CD4-positive, alpha-beta memory T cell (primary cell): ENCODE measurements at regions not wholly inside any gene's neighbourhood (a gene's known extent, or its start where the extent isn't known, plus 50 kb on each side); places are given as distances from the start of the nearest gene placed in this dataset.
"Not testable (repeated sequence)": the region's sequence is repeated elsewhere in the genome, so short reads cannot be mapped to it uniquely, and the experiment has no call there.

Experiments used
- CTCF ChIA-PET: fragments of 350-600 bp; sonication (Branson Sonifier 250); formaldehyde crosslinking; loops from one replicate; lab custom pipeline; 2021; ENCODE audit warnings: inconsistent platforms; ENCODE audit not compliant: partially characterized antibody; lab: Charles Lee
- POLR2A ChIA-PET: fragments of 350-600 bp; sonication (Branson Sonifier 250); formaldehyde crosslinking; loops from one replicate; lab custom pipeline; 2021; ENCODE audit not compliant: partially characterized antibody; lab: Charles Lee
- DNase-seq, 5 donors: peaks; one replicate each; pipeline versions ENCODE4 v3.0.0 to v3.0.0-alpha.2; 2020 to 2022; ENCODE audit warnings: mixed read lengths in 1 of 5
- H3K27ac ChIP-seq: one replicate; pipeline ENCODE4 v1.7.0; 2013; ENCODE audit warnings: low read depth, low read length
- H3K27me3 ChIP-seq: 2 replicates; pipeline ENCODE4 v1.7.0; 2013; ENCODE audit warnings: mild to moderate bottlenecking, low read length, moderate library complexity; ENCODE audit not compliant: insufficient read depth
- H3K36me3 ChIP-seq: 2 replicates; pipeline ENCODE4 v1.7.0; 2013; ENCODE audit warnings: mild to moderate bottlenecking, low read length, moderate library complexity; ENCODE audit not compliant: insufficient read depth
- H3K4me1 ChIP-seq: 2 replicates; pipeline ENCODE4 v1.7.0; 2013; ENCODE audit warnings: mild to moderate bottlenecking, low read length, moderate library complexity; ENCODE audit not compliant: insufficient read depth
- H3K4me3 ChIP-seq, 2 donors: one replicate each; pipeline ENCODE4 v1.7.0; 2013; ENCODE audit warnings: low read length in 2 of 2, mild to moderate bottlenecking in 1 of 2
- H3K9me3 ChIP-seq, 2 donors: one replicate each; pipeline ENCODE4 v1.7.0; 2013; ENCODE audit warnings: low read length in 2 of 2, control low read depth in 1 of 2; ENCODE audit not compliant: control insufficient read depth in 1 of 2
- H3K27ac Mint-ChIP-seq, 7 donors: one replicate each; pipeline ENCODE4 v1.8.0; 2020 to 2021; ENCODE audit warnings: mixed read lengths in 7 of 7, mild to moderate bottlenecking in 6 of 7, inconsistent platforms in 3 of 7, moderate library complexity in 3 of 7
- H3K27me3 Mint-ChIP-seq, 2 donors: one replicate each; pipeline ENCODE4 v1.8.0; 2020 to 2021; ENCODE audit warnings: mixed read lengths in 2 of 2
- H3K36me3 Mint-ChIP-seq, 2 donors: one replicate each; pipeline ENCODE4 v1.8.0; 2020 to 2021; ENCODE audit warnings: mixed read lengths in 2 of 2, inconsistent platforms in 1 of 2, mild to moderate bottlenecking in 1 of 2
- H3K4me1 Mint-ChIP-seq, 4 donors: one replicate each; pipeline ENCODE4 v1.8.0; 2020 to 2021; ENCODE audit warnings: mixed read lengths in 4 of 4, mild to moderate bottlenecking in 1 of 4
- H3K4me3 Mint-ChIP-seq, 8 donors: one replicate each; pipeline ENCODE4 v1.8.0; 2020 to 2021; ENCODE audit warnings: mixed read lengths in 8 of 8, mild to moderate bottlenecking in 7 of 8, moderate library complexity in 6 of 8, inconsistent platforms in 3 of 8
- H3K9me3 Mint-ChIP-seq, 8 donors: one replicate each; pipeline ENCODE4 v1.8.0; 2020 to 2021; ENCODE audit warnings: mixed read lengths in 8 of 8, mild to moderate bottlenecking in 5 of 8, inconsistent platforms in 3 of 8, moderate library complexity in 1 of 8
- intact Hi-C: fragments of 100-400 bp; cut with micrococcal nuclease; formaldehyde crosslinking; loops from one replicate; pipeline ENCODE4 v1.15.1; 2023

DNA sequence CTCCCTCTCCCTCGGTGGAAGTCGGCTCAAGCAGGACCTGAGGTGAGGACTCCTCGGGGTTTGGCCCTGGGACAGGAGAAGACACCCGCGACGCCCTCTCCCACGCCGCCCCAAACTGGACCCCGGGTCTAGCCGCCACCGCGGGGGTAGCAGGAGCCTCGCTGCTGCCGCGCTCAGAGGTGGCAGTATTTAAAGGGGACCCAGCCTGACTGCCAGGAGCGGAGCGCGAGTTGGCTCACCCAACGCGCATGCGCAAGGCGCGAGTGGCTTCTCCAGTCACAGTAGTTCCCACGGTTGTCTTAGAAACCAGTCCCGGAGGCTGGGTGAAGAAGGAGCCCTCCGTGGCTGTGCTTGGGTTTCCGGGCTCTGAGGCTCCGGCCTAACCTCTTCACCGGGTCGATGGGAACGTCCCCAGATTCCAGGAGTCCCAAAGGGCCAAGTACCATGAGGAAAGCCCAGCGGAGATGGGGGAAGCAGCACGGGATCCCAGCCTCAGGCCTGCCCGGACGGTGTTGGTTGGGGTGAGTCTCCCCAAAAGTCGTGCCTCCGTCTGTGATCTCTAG, 477.8 kb downstream of the SPATA31A7 start:
- Histone ChIP-seq H3K27me3 (no peaks in the 10 kb centered on the region), H3K9me3 (peaks cover 0 to 4% of the 10 kb centered on the region in 2 donors), H3K4me1 (no peaks in the 10 kb centered on the region), H3K4me3 (no peak overlapping the region), H3K27ac (no peak overlapping the region), H3K36me3 (no peaks in the 10 kb centered on the region)
- H3K27ac Mint-ChIP-seq = no peak overlapping the region
- ChIA-PET POLR2A (no interaction called here), CTCF (no interaction called here)
- H3K4me3 Mint-ChIP-seq = no peak overlapping the region
- peaks cover 0 to 2% (median under 1%) of the 10 kb centered on the region in 4 donors for H3K4me1 Mint-ChIP-seq
- intact Hi-C loops = no loop called here
- peaks cover 0 to 1% of the 10 kb centered on the region in 2 donors for H3K27me3 Mint-ChIP-seq
- peaks cover 3 to 4% of the 10 kb centered on the region in 2 donors for H3K36me3 Mint-ChIP-seq
- peaks cover 0 to 56% (median 27%) of the 10 kb centered on the region in 8 donors for H3K9me3 Mint-ChIP-seq
- no peak for DNase-seq

- H3K27ac Mint-ChIP-seq, H3K36me3 ChIP-seq, H3K27ac ChIP-seq, POLR2A ChIA-PET, intact Hi-C loops, CTCF ChIA-PET, H3K4me3 ChIP-seq, DNase-seq, H3K4me3 Mint-ChIP-seq, H3K4me1 Mint-ChIP-seq, H3K36me3 Mint-ChIP-seq, H3K9me3 ChIP-seq, H3K4me1 ChIP-seq, H3K27me3 Mint-ChIP-seq, H3K27me3 ChIP-seq: not testable (repeated sequence)
- peaks cover 0 to 60% (median 28%) of the 10 kb centered on the region in 8 donors for H3K9me3 Mint-ChIP-seq
Observed at GRCh38 chr9:61668201-61668600, 478.4 kb downstream of the SPATA31A7 start.

- Histone ChIP-seq H3K36me3 (no peaks in the 10 kb centered on the region), H3K4me3 (no peak overlapping the region), H3K27me3 (no peaks in the 10 kb centered on the region), H3K4me1 (no peaks in the 10 kb centered on the region), H3K27ac (no peak overlapping the region), H3K9me3 (peaks cover 0 to 4% of the 10 kb centered on the region in 2 donors)
- Mint-ChIP-seq H3K27me3 (peaks cover 0 to 1% of the 10 kb centered on the region in 2 donors), H3K36me3 (peaks cover 3 to 4% of the 10 kb centered on the region in 2 donors), H3K4me3 (no peak overlapping the region), H3K9me3 (peaks cover 0 to 64% (median 33%) of the 10 kb centered on the region in 8 donors), H3K4me1 (peaks cover 0 to 3% (median 1%) of the 10 kb centered on the region in 4 donors), H3K27ac (no peak overlapping the region)
- ChIA-PET CTCF (no interaction called here), POLR2A (no interaction called here)
- intact Hi-C loops = no loop called here
- DNase-seq = no peak
Observed at GRCh38 chr9:61668846-61669245, 479.0 kb downstream of the SPATA31A7 start.

GRCh38 chr9:61669352-61669751, 479.5 kb downstream of the SPATA31A7 start:
- intact Hi-C loops = no loop called here
- Mint-ChIP-seq H3K27me3 (peaks cover 0 to 1% of the 10 kb centered on the region in 2 donors), H3K36me3 (peaks cover 3 to 4% of the 10 kb centered on the region in 2 donors)

DNA sequence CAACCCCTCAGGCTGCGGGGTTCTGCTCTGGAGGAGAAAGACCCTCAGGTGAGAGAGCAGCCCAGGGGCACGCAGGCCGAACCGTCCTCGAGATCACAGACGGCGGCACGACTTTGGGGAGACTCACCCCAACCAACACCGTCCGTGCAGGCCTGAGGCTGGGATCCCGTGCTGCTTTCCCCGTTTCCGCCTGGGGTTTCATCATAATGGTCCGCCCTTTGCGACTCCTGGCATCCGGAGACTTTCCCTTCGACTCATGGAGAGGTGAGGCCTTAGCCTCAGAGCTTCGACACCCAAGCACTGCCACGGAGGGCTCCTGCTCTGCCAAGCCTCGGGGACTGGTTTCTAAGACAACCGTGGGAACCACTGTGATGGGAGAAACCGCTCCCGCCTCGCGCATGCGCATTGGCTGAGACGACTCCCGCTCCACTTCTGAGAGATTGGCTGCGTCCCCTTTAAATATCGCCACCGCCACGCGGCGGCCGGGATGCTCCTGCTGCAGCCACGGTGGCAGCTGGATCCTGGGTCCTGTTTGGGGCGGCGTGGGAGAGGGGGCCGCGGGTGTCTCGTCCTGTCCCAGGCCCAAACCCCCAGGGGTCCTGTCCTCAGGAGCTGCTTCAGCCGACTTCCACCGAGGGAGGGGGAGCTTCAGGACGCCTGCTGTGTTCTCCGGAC, 480.1 kb downstream of the SPATA31A7 start:
- H3K4me1 ChIP-seq, CTCF ChIA-PET, H3K27me3 Mint-ChIP-seq, DNase-seq, H3K4me1 Mint-ChIP-seq, POLR2A ChIA-PET, H3K4me3 ChIP-seq, H3K27me3 ChIP-seq, H3K27ac ChIP-seq, H3K36me3 ChIP-seq, H3K9me3 ChIP-seq, H3K36me3 Mint-ChIP-seq, H3K4me3 Mint-ChIP-seq, intact Hi-C loops: not testable (repeated sequence)
- peaks cover 0 to 67% (median 33%) of the 10 kb centered on the region in 8 donors for H3K9me3 Mint-ChIP-seq
- H3K27ac Mint-ChIP-seq = peak overlapping the region in 1 of 7 donors; percentile 73

More at GRCh38 chr9:61669352-61669751, 479.5 kb downstream of the SPATA31A7 start:
- Mint-ChIP-seq H3K27ac (peak overlapping the region in 1 of 7 donors; percentile 73), H3K4me1 (peaks cover 0 to 3% (median 1%) of the 10 kb centered on the region in 4 donors), H3K9me3 (peaks cover 0 to 66% (median 33%) of the 10 kb centered on the region in 8 donors), H3K4me3 (no peak overlapping the region)
- CTCF ChIA-PET = no interaction called here
- peaks cover 0 to 4% of the 10 kb centered on the region in 2 donors for H3K9me3 ChIP-seq
- POLR2A ChIA-PET = no interaction called here
- no peaks in the 10 kb centered on the region for H3K4me1 ChIP-seq
- no peak overlapping the region for H3K4me3 ChIP-seq
- no peaks in the 10 kb centered on the region for H3K27me3 ChIP-seq
- H3K36me3 ChIP-seq = no peaks in the 10 kb centered on the region
- DNase-seq = no peak
- no peak overlapping the region for H3K27ac ChIP-seq

- Histone ChIP-seq H3K27me3 (no peaks in the 10 kb centered on the region), H3K9me3 (peaks cover 0 to 4% of the 10 kb centered on the region in 2 donors), H3K4me3 (no peak overlapping the region), H3K27ac (no peak overlapping the region), H3K4me1 (no peaks in the 10 kb centered on the region), H3K36me3 (no peaks in the 10 kb centered on the region)
- Mint-ChIP-seq H3K4me1 (peaks cover 0 to 7% (median 3%) of the 10 kb centered on the region in 4 donors), H3K4me3 (no peak overlapping the region), H3K27me3 (peaks cover 0 to 1% of the 10 kb centered on the region in 2 donors), H3K9me3 (peaks cover 0 to 71% (median 34%) of the 10 kb centered on the region in 8 donors), H3K36me3 (peaks cover 3 to 4% of the 10 kb centered on the region in 2 donors), H3K27ac (no peak overlapping the region)
- DNase-seq = no peak
- intact Hi-C loops = no loop called here
- ChIA-PET POLR2A (no interaction called here), CTCF (no interaction called here)
Observed at GRCh38 chr9:61670616-61671015, 480.8 kb downstream of the SPATA31A7 start.

DNA sequence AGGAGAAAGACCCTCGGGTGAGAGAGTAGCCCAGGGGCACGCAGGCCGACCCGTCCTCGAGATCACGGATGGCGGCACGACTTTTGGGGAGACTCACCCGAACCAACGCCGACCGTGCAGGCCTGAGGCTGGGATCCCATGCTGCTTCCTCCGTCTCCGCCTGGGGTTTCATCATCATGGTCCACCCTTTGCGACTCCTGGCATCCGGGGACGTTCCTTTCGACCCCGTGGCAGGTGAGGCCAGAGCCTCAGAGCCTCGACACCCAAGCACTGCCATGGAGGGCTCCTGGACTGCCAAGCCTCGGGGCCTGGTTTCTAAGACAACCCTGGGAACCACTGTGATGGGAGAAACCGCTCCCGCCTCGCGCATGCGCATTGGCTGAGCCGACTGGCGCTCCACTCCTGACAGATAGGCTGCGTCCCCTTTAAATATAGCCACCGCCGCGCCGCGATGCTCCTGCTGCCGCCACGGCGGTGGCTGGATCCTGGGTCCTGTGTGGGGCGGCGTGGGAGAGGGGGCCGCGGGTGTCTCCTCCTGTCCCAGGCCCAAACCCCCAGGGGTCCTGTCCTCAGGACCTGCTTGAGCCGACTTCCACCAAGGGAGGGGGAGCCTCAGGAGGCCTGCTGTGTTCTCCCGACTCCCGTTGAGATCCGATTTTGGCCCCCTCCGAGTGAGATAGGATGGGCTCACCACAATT, 481.6 kb downstream of the SPATA31A7 start:
- H3K9me3 ChIP-seq = peaks cover 0 to 4% of the 10 kb centered on the region in 2 donors
- Mint-ChIP-seq H3K4me3 (no peak overlapping the region), H3K27ac (no peak overlapping the region), H3K36me3 (peaks cover 3 to 4% of the 10 kb centered on the region in 2 donors), H3K27me3 (peaks cover 0 to 1% of the 10 kb centered on the region in 2 donors), H3K4me1 (peaks cover 0 to 7% (median 3%) of the 10 kb centered on the region in 4 donors), H3K9me3 (peaks cover 0 to 67% (median 28%) of the 10 kb centered on the region in 8 donors)
- no peak for DNase-seq
- H3K27me3 ChIP-seq = no peaks in the 10 kb centered on the region
- ChIA-PET CTCF (no interaction called here), POLR2A (no interaction called here)
- no peaks in the 10 kb centered on the region for H3K36me3 ChIP-seq
- H3K4me1 ChIP-seq = no peaks in the 10 kb centered on the region
- no peak overlapping the region for H3K27ac ChIP-seq
- intact Hi-C loops = no loop called here
- no peak overlapping the region for H3K4me3 ChIP-seq
